GM12878 (cell line): ENCODE measurements at regions not wholly inside any gene's neighbourhood (a gene's known extent, or its start where the extent isn't known, plus 50 kb on each side); places are given as distances from the start of the nearest gene placed in this dataset.

Source experiments
- EGR1 ChIP-seq, 2 experiments: IDR thresholded peaks; 1 replicate in 1 of 2; 2 replicates in 1 of 2; pipeline ENCODE4 v1.6.1; 2011 to 2012; ENCODE audit warnings: low read depth in 2 of 2, low read length in 2 of 2, borderline replicate concordance in 1 of 2, mild to moderate bottlenecking in 1 of 2, moderate library complexity in 1 of 2
- KAT2A ChIP-seq: conservative IDR thresholded peaks from 2 replicates; pipeline ENCODE4 v1.6.1; 2011; ENCODE audit warnings: low read depth, low read length; ENCODE audit not compliant: control insufficient read depth
- SPI1 ChIP-seq: IDR thresholded peaks from 2 replicates; pipeline ENCODE4 v1.6.1; 2011; ENCODE audit warnings: low read depth, mild to moderate bottlenecking, low read length, moderate library complexity, borderline replicate concordance; ENCODE audit not compliant: insufficient read depth

DNA sequence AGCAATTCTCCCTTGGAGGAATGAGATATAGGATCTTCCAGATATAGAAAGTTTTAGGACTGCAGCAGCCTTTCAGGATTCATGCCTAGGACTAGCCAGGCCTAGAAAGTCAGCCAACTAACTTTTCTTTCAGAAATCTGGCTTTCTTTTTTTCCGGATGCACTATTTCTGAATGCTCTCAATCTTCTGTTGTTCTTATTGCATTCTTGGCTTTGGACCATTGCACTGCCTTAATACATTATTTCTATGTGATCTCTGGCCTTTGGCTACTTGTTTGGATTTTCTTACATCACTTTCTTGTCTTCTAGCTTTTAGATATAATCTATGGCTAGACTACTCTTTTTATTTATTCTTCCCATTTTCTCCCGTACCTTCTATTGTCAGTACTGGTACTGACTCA, 813.1 kb upstream of the HTR2C start:
- TF ChIP-seq SPI1 (no peak), KAT2A (no peak), EGR1 (IDR thresholded peaks at IDR 0.05; ENCODE audit: borderline replicate concordance in 1 of 2, low read depth in 2 of 2, low read length in 2 of 2) (no peak)
